GM12865 (cell line): ENCODE measurements at regions not wholly inside any gene's neighbourhood (a gene's known extent, or its start where the extent isn't known, plus 50 kb on each side); places are given as distances from the start of the nearest gene placed in this dataset.

ENCODE experiments used
- DNase-seq: peaks from one replicate; pipeline ENCODE4 v3.0.0; 2010; ENCODE audit warnings: low read depth
- H3K4me3 ChIP-seq: 2 replicates; pipeline ENCODE4 v1.5.1; 2011; ENCODE audit warnings: mild to moderate bottlenecking, low read depth, low read length, control low read depth
- CTCF ChIP-seq: IDR thresholded peaks from 2 replicates; pipeline ENCODE4 v1.5.1; 2011; ENCODE audit warnings: low read length, control low read depth, low read depth, inconsistent platforms; ENCODE audit not compliant: insufficient read depth; ENCODE audit errors: missing control alignments

DNA sequence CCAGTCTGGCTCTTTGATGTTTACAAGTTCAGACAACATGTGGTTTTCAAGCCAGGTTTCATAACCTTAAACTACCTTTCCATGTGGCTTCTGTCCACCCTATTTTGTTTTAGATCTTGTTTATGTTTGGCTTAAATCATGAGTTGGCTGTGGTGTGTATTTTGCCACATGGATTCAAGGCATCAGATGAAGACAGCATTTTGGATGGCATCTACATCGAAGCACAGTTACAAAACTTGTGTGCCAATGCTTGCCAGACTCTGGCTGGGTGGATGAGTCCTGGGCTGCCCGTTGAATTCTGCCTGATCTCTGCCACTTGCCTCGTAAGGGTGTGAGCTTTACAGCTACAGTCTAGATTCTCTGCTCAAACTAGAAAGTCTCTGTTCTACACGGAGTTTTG is 335.3 kb downstream of the MYCN start:
- DNase-seq: no peak
- no peak for TF ChIP-seq CTCF
- H3K4me3 ChIP-seq: no peak overlapping the region

GRCh38 chr2:16275131-16275530 is 334.8 kb downstream of the MYCN start:
- H3K4me3 ChIP-seq: no peak overlapping the region
- TF ChIP-seq CTCF: no peak
- DNase-seq: no peak

DNA sequence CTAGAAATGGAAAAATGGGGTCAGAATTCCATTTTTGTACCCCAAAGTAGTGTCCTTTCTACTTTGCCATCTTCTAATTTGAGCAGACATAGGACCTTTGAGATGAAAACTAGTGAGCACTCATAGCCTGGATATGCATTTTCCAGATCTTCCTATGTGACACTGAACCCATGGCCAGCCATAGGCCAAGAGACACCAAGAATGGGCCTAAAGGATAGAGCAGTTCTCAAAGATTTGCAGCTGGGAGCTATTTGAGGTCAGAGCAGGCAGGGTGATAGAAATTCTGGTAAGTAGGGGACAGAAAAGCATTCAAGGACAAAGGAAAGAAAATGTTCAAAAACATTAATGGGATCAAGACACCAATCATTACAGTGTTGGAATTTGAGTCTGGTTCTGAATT is 332.8 kb downstream of the MYCN start:
- H3K4me3 ChIP-seq: no peak overlapping the region
- no peak for DNase-seq
- no peak for TF ChIP-seq CTCF

- TF ChIP-seq CTCF: no peak
- no peak overlapping the region for H3K4me3 ChIP-seq
- DNase-seq: no peak
Observed at GRCh38 chr2:16272038-16272788, 331.9 kb downstream of the MYCN start.

DNA sequence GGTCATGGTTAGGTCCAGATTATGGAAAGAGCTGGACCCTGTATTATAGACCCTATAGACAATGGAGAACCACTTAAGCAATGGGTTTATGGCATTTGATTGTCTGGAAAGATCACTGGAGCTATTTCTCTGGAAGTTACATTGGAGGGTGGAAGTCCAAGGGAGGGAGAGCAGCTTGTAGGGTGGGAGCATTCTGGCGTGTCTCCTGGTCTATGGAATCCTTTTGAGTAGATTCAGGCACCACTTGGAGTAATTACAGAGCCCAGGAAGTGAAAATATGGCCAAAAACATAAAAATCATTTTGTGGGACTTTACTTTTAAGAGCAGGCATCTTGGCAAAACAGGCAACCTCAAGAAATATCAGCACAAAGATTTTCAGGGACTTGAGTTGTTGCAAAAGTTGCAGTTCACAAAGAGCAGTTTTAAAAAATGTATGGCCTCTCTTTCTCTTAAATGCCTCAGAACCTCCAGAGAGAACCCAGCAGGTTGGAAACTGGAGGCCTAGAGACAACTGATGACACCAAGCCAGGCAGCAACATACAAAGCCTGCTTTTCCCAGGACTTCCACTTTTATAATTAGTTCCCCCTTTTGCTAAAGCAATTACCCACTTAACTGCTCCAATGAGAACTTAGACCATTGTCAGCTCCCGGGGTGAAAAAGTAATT is 331.0 kb downstream of the MYCN start:
- no peak for TF ChIP-seq CTCF
- H3K4me3 ChIP-seq: no peak overlapping the region
- no peak for DNase-seq

DNA sequence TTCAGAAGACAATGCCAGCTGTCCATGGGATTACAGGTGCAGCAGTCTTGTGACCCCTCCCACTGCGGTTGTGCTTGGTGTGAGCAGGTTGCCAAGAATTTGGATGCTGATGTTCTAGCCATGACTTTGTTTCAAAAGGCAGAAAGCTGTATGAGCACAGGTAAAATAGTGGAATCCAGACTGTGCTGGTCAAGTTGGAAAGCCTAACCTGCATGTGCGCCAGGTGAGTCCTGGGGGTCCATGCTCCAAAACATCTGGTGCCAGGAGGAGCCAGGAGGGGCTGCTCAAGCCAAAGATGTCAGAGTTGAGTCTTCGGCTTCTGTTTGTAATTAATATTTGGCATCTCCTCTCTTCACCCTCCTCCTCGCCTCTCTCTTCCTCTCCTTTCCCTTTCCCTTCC is 330.1 kb downstream of the MYCN start:
- no peak for DNase-seq
- TF ChIP-seq CTCF: no peak
- no peak overlapping the region for H3K4me3 ChIP-seq
